Lower lobe of right lung (tissue), 2 donors: ENCODE measurements at regions not wholly inside any gene's neighbourhood (a gene's known extent, or its start where the extent isn't known, plus 50 kb on each side); places are given as distances from the start of the nearest gene placed in this dataset.

Experiments used
- ATAC-seq, 2 donors: fragments of 200-7000 bp; cut with Tn5 transposase; one replicate each; pipeline ENCODE4 v1.9.1; 2020 to 2022; ENCODE audit warnings: mild to moderate bottlenecking in 2 of 2, moderate library complexity in 2 of 2
- DNase-seq: peaks from one replicate; pipeline ENCODE4 v3.0.0-alpha.2; 2020
- H3K27ac ChIP-seq: fragments of 200-600 bp; one replicate; pipeline ENCODE4 v1.8.0; 2022
- H3K27me3 ChIP-seq: fragments of 200-600 bp; one replicate; pipeline ENCODE4 v1.8.0; 2022; ENCODE audit warnings: low read depth
- H3K36me3 ChIP-seq: fragments of 200-600 bp; one replicate; pipeline ENCODE4 v1.8.0; 2022; ENCODE audit warnings: mild to moderate bottlenecking
- H3K4me1 ChIP-seq: fragments of 200-600 bp; one replicate; pipeline ENCODE4 v1.8.0; 2022
- H3K4me3 ChIP-seq: fragments of 200-600 bp; one replicate; pipeline ENCODE4 v1.8.0; 2022; ENCODE audit warnings: mild to moderate bottlenecking
- H3K9me3 ChIP-seq: fragments of 200-600 bp; one replicate; pipeline ENCODE4 v1.8.0; 2022
- CTCF ChIP-seq: fragments of 200-600 bp; IDR thresholded peaks from one replicate; pipeline ENCODE4 v1.8.0; 2022; ENCODE audit warnings: antibody characterized with exemption, mild to moderate bottlenecking
- intact Hi-C: fragments of 100-400 bp; cut with DNase I; formaldehyde crosslinking; loops from one replicate; pipeline ENCODE4 v1.11.0; 2022
- donor health status: DM: no; HTN: yes; CAD: no; lungs with severe emphysema.

DNA sequence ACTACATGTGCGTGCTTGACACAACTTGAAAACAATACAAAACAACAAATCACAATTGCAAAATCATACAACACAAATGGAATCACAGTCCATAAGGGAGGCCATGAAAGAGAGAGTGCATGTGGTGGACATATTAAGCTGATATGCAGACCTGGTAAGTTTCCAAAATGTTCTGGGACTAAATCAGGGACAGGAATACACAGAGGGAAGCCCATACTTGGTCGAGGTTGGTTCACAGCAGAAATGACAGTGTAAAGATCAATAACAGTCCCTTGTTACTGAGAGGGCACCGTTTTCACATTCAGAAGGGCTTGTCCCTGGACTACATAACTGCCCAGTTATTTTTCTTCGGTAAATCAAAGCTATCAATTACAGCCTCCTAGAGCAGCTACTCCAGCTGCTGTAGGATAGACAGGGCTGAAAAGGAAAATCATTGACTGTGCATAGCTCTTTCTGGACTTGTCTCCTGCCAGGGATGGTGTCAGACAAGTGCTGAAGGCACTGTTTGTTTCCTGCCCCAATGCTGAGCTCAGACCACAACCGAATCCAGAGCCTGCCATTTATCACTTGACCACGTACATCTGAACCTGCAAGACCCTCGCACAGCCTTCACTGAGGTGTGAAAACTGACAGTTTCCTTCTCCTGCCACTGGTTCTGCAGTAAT lies 79.5 kb upstream of the KCNMB2 start:
- H3K27me3 ChIP-seq, result no peaks in the 10 kb centered on the region
- DNase-seq, result no peak
- H3K4me3 ChIP-seq, result no peak overlapping the region
- no peak for TF ChIP-seq CTCF
- no peaks in the 10 kb centered on the region for H3K4me1 ChIP-seq
- no peak overlapping the region for H3K27ac ChIP-seq
- intact Hi-C loops, result no loop called here
- no peak for ATAC-seq
- no peaks in the 10 kb centered on the region for H3K36me3 ChIP-seq
- H3K9me3 ChIP-seq, result no peaks in the 10 kb centered on the region

DNA sequence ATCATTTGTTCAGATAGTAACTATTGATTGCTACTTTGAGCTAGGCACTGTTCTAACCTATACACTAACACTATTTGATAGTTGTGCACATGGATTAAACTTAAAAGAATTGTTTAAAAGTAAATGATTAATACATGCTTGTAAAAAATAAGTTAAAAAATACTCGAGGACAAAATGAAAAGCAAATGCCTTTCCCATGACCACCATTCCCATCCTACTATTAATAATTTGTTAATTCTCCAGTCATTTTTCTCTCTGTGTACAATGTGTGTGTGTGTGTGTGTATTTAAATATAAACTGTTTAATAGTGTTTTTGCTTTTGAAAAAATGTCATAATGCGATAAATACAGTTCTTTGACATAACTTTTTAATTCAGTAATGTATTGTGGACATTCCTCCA lies 78.7 kb upstream of the KCNMB2 start:
- Histone ChIP-seq H3K36me3 (no peaks in the 10 kb centered on the region), H3K4me3 (no peak overlapping the region), H3K9me3 (no peaks in the 10 kb centered on the region), H3K27me3 (no peaks in the 10 kb centered on the region), H3K27ac (no peak overlapping the region), H3K4me1 (no peaks in the 10 kb centered on the region)
- DNase-seq, result no peak
- TF ChIP-seq CTCF, result no peak
- ATAC-seq, result no peak
- intact Hi-C loops, result no loop called here

- DNase-seq, result no peak
- no peak for ATAC-seq
- Histone ChIP-seq H3K27me3 (no peaks in the 10 kb centered on the region), H3K36me3 (no peaks in the 10 kb centered on the region), H3K27ac (no peak overlapping the region), H3K9me3 (no peaks in the 10 kb centered on the region), H3K4me3 (no peak overlapping the region), H3K4me1 (no peaks in the 10 kb centered on the region)
- TF ChIP-seq CTCF, result no peak
- intact Hi-C loops, result no loop called here
These were observed 77.8 kb upstream of the KCNMB2 start for GRCh38 chr3:178458313-178459037.

GRCh38 chr3:178459038-178459410 lies 77.2 kb upstream of the KCNMB2 start:
- H3K4me3 ChIP-seq, result no peak overlapping the region
- H3K4me1 ChIP-seq, result no peaks in the 10 kb centered on the region
- no peaks in the 10 kb centered on the region for H3K9me3 ChIP-seq
- intact Hi-C loops, result no loop called here
- DNase-seq (no peak), ATAC-seq (no peak)
- H3K36me3 ChIP-seq, result no peaks in the 10 kb centered on the region
- H3K27me3 ChIP-seq, result no peaks in the 10 kb centered on the region
- H3K27ac ChIP-seq, result no peak overlapping the region
- no peak for TF ChIP-seq CTCF

DNA sequence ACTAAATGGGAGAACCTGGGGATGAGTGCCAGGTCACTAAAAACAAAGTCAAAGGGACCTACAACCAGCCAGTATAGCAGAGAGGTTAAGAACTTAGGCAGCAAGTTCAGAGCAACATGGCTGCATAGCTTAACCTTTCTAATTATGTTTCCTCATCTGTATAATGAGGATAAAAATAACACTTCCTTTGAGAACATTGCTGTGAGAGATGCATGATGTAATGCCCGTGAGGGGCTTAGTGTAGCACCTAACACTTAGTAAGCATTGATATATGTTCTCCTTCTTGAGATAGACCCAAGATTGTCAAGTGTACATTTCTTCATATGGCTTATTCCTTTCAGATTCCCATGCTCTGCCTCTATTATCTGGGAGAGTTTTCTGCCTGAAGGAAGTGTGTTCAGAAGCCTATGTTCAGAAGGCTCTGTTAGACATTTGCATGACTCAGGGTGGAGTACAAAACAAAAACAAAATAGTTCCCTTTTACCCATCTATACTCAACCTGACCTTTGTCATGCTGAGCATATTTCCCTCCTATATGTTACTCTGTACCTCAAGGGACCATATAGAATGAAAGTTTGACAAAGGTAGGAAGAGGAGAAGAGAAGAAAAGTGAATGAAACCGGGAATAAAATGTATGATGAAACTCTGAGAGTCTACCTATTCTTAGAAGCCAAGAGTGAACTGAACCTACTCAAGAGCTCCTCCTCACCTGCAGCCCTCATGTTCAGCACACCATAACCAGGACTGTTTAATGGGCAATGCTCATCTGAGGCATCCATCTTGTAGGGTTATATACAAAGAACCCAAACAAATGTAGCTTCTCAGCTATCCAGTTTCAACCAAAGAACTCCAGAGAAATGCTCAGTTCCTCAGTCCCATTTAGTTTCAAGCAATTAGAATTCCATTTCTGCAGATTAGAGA lies 70.7 kb upstream of the KCNMB2 start:
- intact Hi-C loops, result no loop called here
- ATAC-seq, result no peak
- H3K9me3 ChIP-seq, result no peaks in the 10 kb centered on the region
- TF ChIP-seq CTCF, result no peak
- no peak overlapping the region for H3K27ac ChIP-seq
- H3K4me3 ChIP-seq, result no peak overlapping the region
- H3K27me3 ChIP-seq, result no peaks in the 10 kb centered on the region
- no peaks in the 10 kb centered on the region for H3K4me1 ChIP-seq
- H3K36me3 ChIP-seq, result no peaks in the 10 kb centered on the region
- DNase-seq, result no peak
